CD4-positive, alpha-beta T cell (primary cell): ENCODE measurements at regions not wholly inside any gene's neighbourhood (a gene's known extent, or its start where the extent isn't known, plus 50 kb on each side); places are given as distances from the start of the nearest gene placed in this dataset.

ENCODE experiments used
- ATAC-seq: fragments of 200-7000 bp; cut with Tn5 transposase; one replicate; pipeline ENCODE4 v1.10.0; 2022; ENCODE audit warnings: mild to moderate bottlenecking; ENCODE audit not compliant: poor library complexity
- CTCF ChIA-PET: fragments of 350-600 bp; sonication (Branson Sonifier 250); formaldehyde crosslinking; loops from one replicate; lab custom pipeline; 2021; ENCODE audit warnings: antibody characterized with exemption, inconsistent platforms; lab: Charles Lee
- POLR2A ChIA-PET: fragments of 350-600 bp; sonication (Branson Sonifier 250); formaldehyde crosslinking; loops from one replicate; lab custom pipeline; 2021; ENCODE audit warnings: antibody characterized with exemption, inconsistent platforms; lab: Charles Lee
- DNase-seq, 14 experiments: peaks; one replicate each; pipeline ENCODE4 v3.0.0-alpha.2; 2013 to 2020; ENCODE audit warnings: mixed read lengths in 2 of 14
- H3K27ac ChIP-seq, 2 donors: one replicate each; pipeline versions ENCODE4 v1.5.1 to v1.7.0; 2013; ENCODE audit warnings: low read length in 2 of 2, low read depth in 1 of 2, mild to moderate bottlenecking in 1 of 2
- H3K27me3 ChIP-seq, 2 experiments: 1 replicate in 1 of 2; 2 replicates in 1 of 2; pipeline versions ENCODE4 v1.6.1 to v1.7.0; 2013; ENCODE audit warnings: low read length in 2 of 2, control low read depth in 1 of 2, mild to moderate bottlenecking in 1 of 2, moderate library complexity in 1 of 2; ENCODE audit not compliant: insufficient read depth in 2 of 2, control insufficient read depth in 1 of 2
- H3K36me3 ChIP-seq: one replicate; pipeline ENCODE4 v1.6.1; 2013; ENCODE audit warnings: low read length, control low read depth; ENCODE audit not compliant: insufficient read depth
- H3K4me1 ChIP-seq: one replicate; pipeline ENCODE4 v1.6.1; 2013; ENCODE audit warnings: low read length, control low read depth; ENCODE audit not compliant: insufficient read depth
- H3K4me3 ChIP-seq: one replicate; pipeline ENCODE4 v1.5.1; 2013; ENCODE audit warnings: mild to moderate bottlenecking, low read length, moderate library complexity
- H3K9me3 ChIP-seq, 2 experiments: 1 replicate in 1 of 2; 2 replicates in 1 of 2; pipeline versions ENCODE4 v1.6.1 to v1.7.0; 2013; ENCODE audit warnings: low read length in 2 of 2, mild to moderate bottlenecking in 2 of 2, control low read depth in 1 of 2, moderate library complexity in 1 of 2; ENCODE audit not compliant: control insufficient read depth in 1 of 2, insufficient read depth in 1 of 2
- H3K27ac Mint-ChIP-seq: one replicate; pipeline ENCODE4 v1.8.0; 2020; ENCODE audit warnings: mixed read lengths
- H3K27me3 Mint-ChIP-seq: one replicate; pipeline ENCODE4 v1.8.0; 2021; ENCODE audit warnings: mixed read lengths
- H3K36me3 Mint-ChIP-seq: one replicate; pipeline ENCODE4 v1.8.0; 2021; ENCODE audit warnings: low read depth, mixed read lengths
- H3K4me1 Mint-ChIP-seq: one replicate; pipeline ENCODE4 v1.8.0; 2021; ENCODE audit warnings: low read depth, mixed read lengths
- H3K4me3 Mint-ChIP-seq: one replicate; pipeline ENCODE4 v1.8.0; 2020; ENCODE audit warnings: mild to moderate bottlenecking, mixed read lengths
- H3K9me3 Mint-ChIP-seq: one replicate; pipeline ENCODE4 v1.8.0; 2020; ENCODE audit warnings: mixed read lengths
- intact Hi-C, 2 experiments: fragments of 100-400 bp; cut with DNase I in 1 of 2; cut with micrococcal nuclease in 1 of 2; formaldehyde crosslinking; loops; one replicate each; pipeline versions ENCODE4 v1.15.1 to v1.9.0; 2023 to 2025; cut with DNase I, micrococcal nuclease
- TF ChIP-seq, protein P1 (sequence below): fragments of 200-600 bp; IDR thresholded peaks from one replicate; pipeline ENCODE4 v1.8.0; 2022; ENCODE audit warnings: antibody characterized with exemption, mild to moderate bottlenecking

DNA sequence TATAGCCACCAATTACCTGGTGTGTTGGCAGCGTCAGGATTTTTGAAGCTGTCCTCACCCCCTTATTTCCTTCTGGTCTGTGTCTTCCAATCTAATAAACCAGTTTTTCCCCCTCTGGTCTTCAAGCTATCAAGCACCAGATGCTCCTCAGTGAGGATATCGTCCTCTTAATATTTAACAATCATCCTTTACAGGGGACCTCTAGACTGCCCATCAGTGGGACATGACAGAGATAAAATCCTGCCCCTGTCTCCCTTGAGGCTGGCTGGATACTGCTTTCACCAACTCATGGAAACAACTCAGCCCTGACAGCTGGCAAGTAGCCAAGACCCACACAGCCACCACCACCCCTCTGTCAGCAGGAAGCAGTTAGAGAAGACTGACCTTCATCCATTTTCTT is 421.0 kb upstream of the API5 start:
- Histone ChIP-seq H3K27ac (no peak overlapping the region), H3K4me1 (no peaks in the 10 kb centered on the region), H3K9me3 (no peaks in the 10 kb centered on the region), H3K4me3 (no peak overlapping the region), H3K36me3 (no peaks in the 10 kb centered on the region), H3K27me3 (no peaks in the 10 kb centered on the region)
- no peak overlapping the region for H3K27ac Mint-ChIP-seq
- H3K4me1 Mint-ChIP-seq = no peaks in the 10 kb centered on the region
- H3K36me3 Mint-ChIP-seq = no peaks in the 10 kb centered on the region
- DNase-seq = no peak
- intact Hi-C loops = no loop called here
- no peak overlapping the region for H3K4me3 Mint-ChIP-seq
- CTCF ChIA-PET = no interaction called here
- H3K9me3 Mint-ChIP-seq = peaks cover 19% of the 10 kb centered on the region
- TF ChIP-seq, protein P1, sequence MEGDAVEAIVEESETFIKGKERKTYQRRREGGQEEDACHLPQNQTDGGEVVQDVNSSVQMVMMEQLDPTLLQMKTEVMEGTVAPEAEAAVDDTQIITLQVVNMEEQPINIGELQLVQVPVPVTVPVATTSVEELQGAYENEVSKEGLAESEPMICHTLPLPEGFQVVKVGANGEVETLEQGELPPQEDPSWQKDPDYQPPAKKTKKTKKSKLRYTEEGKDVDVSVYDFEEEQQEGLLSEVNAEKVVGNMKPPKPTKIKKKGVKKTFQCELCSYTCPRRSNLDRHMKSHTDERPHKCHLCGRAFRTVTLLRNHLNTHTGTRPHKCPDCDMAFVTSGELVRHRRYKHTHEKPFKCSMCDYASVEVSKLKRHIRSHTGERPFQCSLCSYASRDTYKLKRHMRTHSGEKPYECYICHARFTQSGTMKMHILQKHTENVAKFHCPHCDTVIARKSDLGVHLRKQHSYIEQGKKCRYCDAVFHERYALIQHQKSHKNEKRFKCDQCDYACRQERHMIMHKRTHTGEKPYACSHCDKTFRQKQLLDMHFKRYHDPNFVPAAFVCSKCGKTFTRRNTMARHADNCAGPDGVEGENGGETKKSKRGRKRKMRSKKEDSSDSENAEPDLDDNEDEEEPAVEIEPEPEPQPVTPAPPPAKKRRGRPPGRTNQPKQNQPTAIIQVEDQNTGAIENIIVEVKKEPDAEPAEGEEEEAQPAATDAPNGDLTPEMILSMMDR = no peak
- no peak for ATAC-seq
- no peaks in the 10 kb centered on the region for H3K27me3 Mint-ChIP-seq
- POLR2A ChIA-PET = no interaction called here

DNA sequence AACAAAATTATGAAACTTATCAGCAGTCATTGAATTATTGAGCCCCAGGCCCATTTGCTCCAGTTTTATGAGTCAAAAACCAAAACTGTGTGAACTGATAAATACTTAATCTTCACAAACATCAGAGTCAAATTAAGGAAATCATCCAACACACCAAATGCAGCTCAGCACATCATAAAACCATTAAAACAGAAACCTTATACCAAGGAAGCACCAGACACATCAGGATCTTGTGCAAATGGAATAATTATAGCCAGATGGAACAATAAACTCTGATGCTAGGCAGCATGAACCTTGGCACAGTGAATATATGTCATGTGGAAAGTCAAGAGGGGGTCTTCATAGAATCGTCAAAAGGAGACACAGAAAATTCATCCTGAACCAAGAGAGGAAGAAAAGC is 410.7 kb upstream of the API5 start:
- H3K9me3 Mint-ChIP-seq = peaks cover 12% of the 10 kb centered on the region
- no peaks in the 10 kb centered on the region for H3K4me1 Mint-ChIP-seq
- no peak overlapping the region for H3K4me3 Mint-ChIP-seq

DNA sequence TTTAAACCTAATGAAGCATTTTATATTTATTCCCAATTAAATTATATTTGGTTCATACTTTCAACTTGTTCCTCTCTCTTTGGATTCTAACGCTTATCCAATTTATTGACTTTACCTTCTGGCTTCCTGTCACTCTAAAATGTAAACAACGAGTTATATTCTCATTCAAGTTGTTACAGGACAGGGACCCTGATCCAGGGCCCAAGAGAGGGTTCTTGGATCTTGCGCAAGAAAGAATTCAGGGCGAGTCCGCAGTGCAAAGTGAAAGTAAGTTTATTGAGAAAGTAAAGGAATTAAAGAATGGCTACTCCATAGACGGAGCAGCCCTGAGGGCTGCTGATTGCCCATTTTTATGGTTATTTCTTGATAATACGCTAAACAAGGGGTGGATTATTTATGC is 405.6 kb upstream of the API5 start:
- intact Hi-C loops = no loop called here
- ATAC-seq = no peak
- H3K4me3 ChIP-seq = no peak overlapping the region

More for the DNA sequence above, 410.7 kb upstream of the API5 start:
- H3K9me3 ChIP-seq = no peaks in the 10 kb centered on the region
- H3K27ac ChIP-seq = no peak overlapping the region
- Mint-ChIP-seq H3K36me3 (no peaks in the 10 kb centered on the region), H3K27ac (no peak overlapping the region), H3K27me3 (no peaks in the 10 kb centered on the region)
- intact Hi-C loops = no loop called here
- CTCF ChIA-PET = no interaction called here
- H3K36me3 ChIP-seq = no peaks in the 10 kb centered on the region
- H3K4me1 ChIP-seq = no peaks in the 10 kb centered on the region
- no peaks in the 10 kb centered on the region for H3K27me3 ChIP-seq
- ATAC-seq (no peak), DNase-seq (no peak)
- H3K4me3 ChIP-seq = no peak overlapping the region
- POLR2A ChIA-PET = no interaction called here
- TF ChIP-seq, protein P1 = no peak

More for the DNA sequence above, 405.6 kb upstream of the API5 start:
- TF ChIP-seq, protein P1 = no peak
- no peaks in the 10 kb centered on the region for H3K4me1 ChIP-seq
- no peak for DNase-seq
- POLR2A ChIA-PET = no interaction called here
- CTCF ChIA-PET = no interaction called here
- no peaks in the 10 kb centered on the region for H3K36me3 ChIP-seq
- H3K9me3 ChIP-seq = peaks cover 0 to 4% of the 10 kb centered on the region in 2 experiments
- Mint-ChIP-seq H3K9me3 (peaks cover 21% of the 10 kb centered on the region), H3K27ac (no peak overlapping the region), H3K4me1 (no peaks in the 10 kb centered on the region), H3K27me3 (no peaks in the 10 kb centered on the region), H3K4me3 (no peak overlapping the region), H3K36me3 (no peaks in the 10 kb centered on the region)
- H3K27ac ChIP-seq = no peak overlapping the region
- no peaks in the 10 kb centered on the region for H3K27me3 ChIP-seq
